Peyer's patch (tissue), 4 donors: ENCODE measurements at regions not wholly inside any gene's neighbourhood (a gene's known extent, or its start where the extent isn't known, plus 50 kb on each side); places are given as distances from the start of the nearest gene placed in this dataset.

Experiments used
- CTCF ChIP-seq, 6 experiments: fragments of 450-650 bp in 4 of 6; fragments of 200-600 bp in 2 of 6; sonication (generic) in 1 of 6; IDR thresholded peaks; one replicate each; pipeline ENCODE4 v1.5.1; 2017 to 2019; ENCODE audit warnings: antibody characterized with exemption in 6 of 6, mild to moderate bottlenecking in 3 of 6, moderate library complexity in 1 of 6
- POLR2A ChIP-seq, 2 donors: fragments of 450-650 bp; IDR thresholded peaks; one replicate each; pipeline ENCODE4 v1.5.1; 2017; ENCODE audit warnings: antibody characterized with exemption in 2 of 2, mild to moderate bottlenecking in 2 of 2, moderate library complexity in 2 of 2

DNA sequence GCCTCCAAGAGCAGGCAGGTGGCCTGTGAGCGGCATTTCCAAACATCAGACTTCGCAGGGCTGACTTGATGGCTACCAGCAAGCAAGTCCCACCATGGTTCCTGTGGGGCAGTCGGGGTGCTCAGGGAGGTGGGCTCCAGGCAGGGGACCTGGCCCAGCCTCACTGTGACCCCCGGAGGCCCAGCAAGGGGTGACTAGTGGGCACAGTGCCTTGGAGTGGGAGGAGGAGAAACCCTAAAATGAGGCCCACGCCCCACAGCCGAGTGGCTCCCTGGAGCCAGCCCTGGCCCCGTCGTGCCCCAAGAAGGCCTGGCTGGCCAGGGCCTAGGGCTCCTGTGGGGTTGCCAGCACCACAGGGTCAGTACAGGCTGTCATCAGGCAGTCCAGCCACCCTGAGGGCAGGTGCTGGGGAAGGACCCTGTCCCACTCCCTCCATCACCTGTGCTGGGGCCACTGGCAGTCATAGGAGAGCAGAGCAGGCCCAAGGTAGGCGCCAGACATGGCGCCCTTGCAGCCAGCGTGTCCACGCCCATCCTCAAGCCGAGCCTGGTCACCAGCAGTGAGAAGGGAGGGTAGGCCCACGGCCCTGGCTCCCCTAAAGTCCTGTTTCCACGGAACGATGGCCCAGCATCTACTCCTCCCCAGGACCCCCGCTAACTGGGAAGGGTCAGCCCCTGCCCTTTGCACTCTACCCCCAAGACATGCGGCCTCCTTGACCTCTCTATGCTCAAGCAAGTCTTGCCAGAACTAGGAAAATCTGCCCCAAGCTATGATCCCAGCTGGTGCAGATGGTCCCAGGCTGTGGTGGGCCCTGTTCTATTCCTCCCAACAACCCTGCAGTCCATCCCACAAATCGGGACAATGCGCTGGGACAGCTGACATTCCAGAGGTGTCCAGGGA lies 144.2 kb upstream of the C14orf180 start:
- no peak for TF ChIP-seq CTCF (IDR thresholded peaks at IDR 0.05)
- TF ChIP-seq POLR2A (IDR thresholded peaks at IDR 0.05), result no peak
